H9 (cell line): ENCODE measurements at regions not wholly inside any gene's neighbourhood (a gene's known extent, or its start where the extent isn't known, plus 50 kb on each side); places are given as distances from the start of the nearest gene placed in this dataset.

Experiments used
- DNase-seq: peaks from one replicate; pipeline ENCODE4 v3.0.0-alpha.2; 2017
- H2AFZ ChIP-seq: one replicate; pipeline ENCODE4 v1.6.1; 2013; ENCODE audit warnings: mild to moderate bottlenecking, low read length, control low read depth, moderate library complexity
- H2AK5ac ChIP-seq: 2 replicates; pipeline ENCODE4 v1.6.1; 2013; ENCODE audit warnings: low read length, control low read depth, mixed read lengths; ENCODE audit not compliant: insufficient read length
- H2BK120ac ChIP-seq: one replicate; pipeline ENCODE4 v1.6.1; 2013; ENCODE audit warnings: low read depth, mild to moderate bottlenecking, low read length, control low read depth, inconsistent platforms; ENCODE audit not compliant: poor library complexity, severe bottlenecking
- H2BK12ac ChIP-seq: 2 replicates; pipeline ENCODE4 v1.6.1; 2013; ENCODE audit warnings: low read length, control low read depth, mixed read lengths, low read depth; ENCODE audit not compliant: insufficient read length
- H2BK15ac ChIP-seq: 2 replicates; pipeline ENCODE4 v1.6.1; 2013; ENCODE audit warnings: low read depth, low read length, control low read depth
- H2BK20ac ChIP-seq: one replicate; pipeline ENCODE4 v1.6.1; 2013; ENCODE audit warnings: low read depth, mild to moderate bottlenecking, low read length, control low read depth, inconsistent platforms; ENCODE audit not compliant: poor library complexity, severe bottlenecking
- H2BK5ac ChIP-seq: 2 replicates; pipeline ENCODE4 v1.6.1; 2013; ENCODE audit warnings: low read length, control low read depth, mixed read lengths; ENCODE audit not compliant: insufficient read length
- H3K14ac ChIP-seq: 2 replicates; pipeline ENCODE4 v1.6.1; 2013; ENCODE audit warnings: low read length, control low read depth; ENCODE audit not compliant: insufficient read depth
- H3K18ac ChIP-seq: 2 replicates; pipeline ENCODE4 v1.6.1; 2013; ENCODE audit warnings: low read depth, mild to moderate bottlenecking, mixed read lengths, low read length, control low read depth; ENCODE audit not compliant: insufficient read length
- H3K23ac ChIP-seq: 2 replicates; pipeline ENCODE4 v1.6.1; 2013; ENCODE audit warnings: low read length, control low read depth, mixed read lengths, low read depth; ENCODE audit not compliant: insufficient read length
- H3K23me2 ChIP-seq: 2 replicates; pipeline ENCODE4 v1.6.1; 2013; ENCODE audit warnings: low read depth, mild to moderate bottlenecking, mixed read lengths, low read length, control low read depth; ENCODE audit not compliant: insufficient read length, poor library complexity, severe bottlenecking
- H3K27ac ChIP-seq: 2 replicates; pipeline ENCODE4 v1.5.1; 2013; ENCODE audit warnings: low read length, control low read depth, mixed read lengths, low read depth; ENCODE audit not compliant: insufficient read length
- H3K27me3 ChIP-seq: 2 replicates; pipeline ENCODE4 v1.6.1; 2013; ENCODE audit warnings: low read length, control low read depth, inconsistent platforms; ENCODE audit not compliant: insufficient read depth
- H3K4ac ChIP-seq: 2 replicates; pipeline ENCODE4 v1.6.1; 2013; ENCODE audit warnings: low read depth, mild to moderate bottlenecking, control low read depth, inconsistent platforms, low read length, moderate library complexity
- H3K4me1 ChIP-seq: 2 replicates; pipeline ENCODE4 v1.6.1; 2013; ENCODE audit warnings: low read length, control low read depth, inconsistent platforms; ENCODE audit not compliant: insufficient read depth
- H3K4me2 ChIP-seq: 2 replicates; pipeline ENCODE4 v1.6.1; 2013; ENCODE audit warnings: low read length, control low read depth, mixed read lengths; ENCODE audit not compliant: insufficient read length, insufficient read depth
- H3K56ac ChIP-seq: 2 replicates; pipeline ENCODE4 v1.6.1; 2013; ENCODE audit warnings: low read depth, mild to moderate bottlenecking, mixed read lengths, low read length, control low read depth; ENCODE audit not compliant: insufficient read length
- H3K79me1 ChIP-seq: 2 replicates; pipeline ENCODE4 v1.6.1; 2013; ENCODE audit warnings: low read depth, mild to moderate bottlenecking, moderate library complexity, low read length, control low read depth, inconsistent platforms; ENCODE audit not compliant: insufficient read depth, poor library complexity, severe bottlenecking
- H3K79me2 ChIP-seq: 2 replicates; pipeline ENCODE4 v1.6.1; 2013; ENCODE audit warnings: low read length, control low read depth, inconsistent platforms; ENCODE audit not compliant: insufficient read depth
- H3K9ac ChIP-seq: 2 replicates; pipeline ENCODE4 v1.6.1; 2013; ENCODE audit warnings: low read length, control low read depth, mixed read lengths; ENCODE audit not compliant: insufficient read length; ENCODE audit errors: extremely low read depth
- H3K9me3 ChIP-seq: one replicate; pipeline ENCODE4 v1.6.1; 2013; ENCODE audit warnings: low read depth, low read length, inconsistent platforms; ENCODE audit not compliant: control insufficient read depth
- H3T11ph ChIP-seq: one replicate; pipeline ENCODE4 v1.6.1; 2013; ENCODE audit warnings: mild to moderate bottlenecking, low read length, control low read depth, inconsistent platforms
- H4K20me1 ChIP-seq: one replicate; pipeline ENCODE4 v1.6.1; 2013; ENCODE audit not compliant: control insufficient read depth, insufficient read length, insufficient read depth
- H4K5ac ChIP-seq: 2 replicates; pipeline ENCODE4 v1.6.1; 2013; ENCODE audit warnings: low read depth, mild to moderate bottlenecking, mixed read lengths, low read length, control low read depth; ENCODE audit not compliant: insufficient read length
- H4K8ac ChIP-seq: replicated peaks from 2 replicates; pipeline ENCODE4 v1.6.1; 2013; ENCODE audit warnings: low read length, control low read depth, mixed read lengths, low read depth; ENCODE audit not compliant: insufficient read length
- H4K91ac ChIP-seq: 2 replicates; pipeline ENCODE4 v1.6.1; 2013; ENCODE audit warnings: low read depth, mild to moderate bottlenecking, moderate library complexity, mixed read lengths, low read length, control low read depth; ENCODE audit not compliant: insufficient read length
- H3K27ac Mint-ChIP-seq, 3 experiments: 2 replicates in 2 of 3; 3 replicates in 1 of 3; pipeline ENCODE4 v1.8.0; 2020 to 2021; ENCODE audit warnings: mixed read lengths in 3 of 3, mild to moderate bottlenecking in 1 of 3, moderate library complexity in 1 of 3
- H3K27me3 Mint-ChIP-seq: 2 replicates; pipeline ENCODE4 v1.8.0; 2021; ENCODE audit warnings: low read depth, mild to moderate bottlenecking, moderate library complexity, mixed read lengths
- H3K36me3 Mint-ChIP-seq, 3 experiments: 2 replicates in 2 of 3; 3 replicates in 1 of 3; pipeline ENCODE4 v1.8.0; 2020 to 2021; ENCODE audit warnings: low read depth in 3 of 3, mixed read lengths in 3 of 3; ENCODE audit not compliant: insufficient read depth in 1 of 3
- H3K4me1 Mint-ChIP-seq, 2 experiments: 2 replicates each; pipeline ENCODE4 v1.8.0; 2020; ENCODE audit warnings: mixed read lengths in 2 of 2
- H3K4me3 Mint-ChIP-seq, 2 experiments: 2 replicates in 1 of 2; 3 replicates in 1 of 2; pipeline ENCODE4 v1.8.0; 2020 to 2021; ENCODE audit warnings: mild to moderate bottlenecking in 2 of 2, mixed read lengths in 2 of 2, moderate library complexity in 1 of 2
- H3K9me3 Mint-ChIP-seq, 2 experiments: 2 replicates in 1 of 2; 3 replicates in 1 of 2; pipeline ENCODE4 v1.8.0; 2020; ENCODE audit warnings: mild to moderate bottlenecking in 2 of 2, mixed read lengths in 2 of 2, moderate library complexity in 1 of 2
- TF ChIP-seq, protein P1 (sequence below): fragments of 200-600 bp; sonication (generic); conservative IDR thresholded peaks from 3 replicates; pipeline ENCODE4 v1.8.0; 2021; ENCODE audit warnings: antibody characterized with exemption, mild to moderate bottlenecking

DNA sequence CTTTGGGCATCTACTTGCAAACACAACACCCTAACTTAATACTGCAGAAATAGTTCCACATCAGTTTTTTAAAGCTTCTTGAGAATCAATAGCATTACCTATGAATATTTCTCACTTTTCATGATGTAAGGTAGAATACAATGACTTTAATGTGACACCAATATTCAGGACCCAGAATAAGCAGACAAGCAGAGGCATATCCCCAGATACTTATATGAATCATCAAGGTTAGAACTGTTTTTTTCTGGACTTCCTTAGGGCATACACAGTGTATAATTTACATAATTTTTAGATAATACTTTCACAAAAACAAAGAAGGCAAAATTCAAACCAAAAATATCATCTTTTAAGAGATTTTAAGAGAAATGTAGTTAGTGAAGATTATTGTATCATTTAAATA lies 885.8 kb downstream of the FSCB start:
- H3K23ac ChIP-seq = no peak overlapping the region
- H4K5ac ChIP-seq = no peak overlapping the region
- H4K20me1 ChIP-seq = no peaks in the 10 kb centered on the region
- H3K56ac ChIP-seq = no peak overlapping the region
- no peak overlapping the region for H2AK5ac ChIP-seq
- no peak overlapping the region for H2BK5ac ChIP-seq
- H2BK12ac ChIP-seq = no peak overlapping the region
- peaks cover 0 to 3% of the 10 kb centered on the region in 2 experiments; a peak in 1 of 4 replicates for H3K4me1 Mint-ChIP-seq
- H2BK120ac ChIP-seq = no peak overlapping the region
- no peak overlapping the region for H3K18ac ChIP-seq
- H4K8ac ChIP-seq = no peak overlapping the region
- no peak overlapping the region for H3K4ac ChIP-seq
- no peak overlapping the region for H3K9ac ChIP-seq
- no peak for DNase-seq
- no peaks in the 10 kb centered on the region for H3K27me3 ChIP-seq
- no peak overlapping the region for H2AFZ ChIP-seq
- no peaks in the 10 kb centered on the region for H3K9me3 ChIP-seq
- TF ChIP-seq, protein P1, sequence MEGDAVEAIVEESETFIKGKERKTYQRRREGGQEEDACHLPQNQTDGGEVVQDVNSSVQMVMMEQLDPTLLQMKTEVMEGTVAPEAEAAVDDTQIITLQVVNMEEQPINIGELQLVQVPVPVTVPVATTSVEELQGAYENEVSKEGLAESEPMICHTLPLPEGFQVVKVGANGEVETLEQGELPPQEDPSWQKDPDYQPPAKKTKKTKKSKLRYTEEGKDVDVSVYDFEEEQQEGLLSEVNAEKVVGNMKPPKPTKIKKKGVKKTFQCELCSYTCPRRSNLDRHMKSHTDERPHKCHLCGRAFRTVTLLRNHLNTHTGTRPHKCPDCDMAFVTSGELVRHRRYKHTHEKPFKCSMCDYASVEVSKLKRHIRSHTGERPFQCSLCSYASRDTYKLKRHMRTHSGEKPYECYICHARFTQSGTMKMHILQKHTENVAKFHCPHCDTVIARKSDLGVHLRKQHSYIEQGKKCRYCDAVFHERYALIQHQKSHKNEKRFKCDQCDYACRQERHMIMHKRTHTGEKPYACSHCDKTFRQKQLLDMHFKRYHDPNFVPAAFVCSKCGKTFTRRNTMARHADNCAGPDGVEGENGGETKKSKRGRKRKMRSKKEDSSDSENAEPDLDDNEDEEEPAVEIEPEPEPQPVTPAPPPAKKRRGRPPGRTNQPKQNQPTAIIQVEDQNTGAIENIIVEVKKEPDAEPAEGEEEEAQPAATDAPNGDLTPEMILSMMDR = no peak
- H2BK15ac ChIP-seq = no peak overlapping the region
- no peaks in the 10 kb centered on the region; the same call in 1 of the 2 replicates for H3K27me3 Mint-ChIP-seq
- no peaks in the 10 kb centered on the region for H3K79me2 ChIP-seq
- no peaks in the 10 kb centered on the region for H3K23me2 ChIP-seq
- no peak overlapping the region for H3K27ac ChIP-seq
- no peak overlapping the region for H3K14ac ChIP-seq
- no peak overlapping the region for H3K4me2 ChIP-seq
- no peak overlapping the region for H3K27ac Mint-ChIP-seq
- H4K91ac ChIP-seq = no peak overlapping the region
- H3K9me3 Mint-ChIP-seq = peaks cover 9 to 10% of the 10 kb centered on the region in 2 experiments; a peak in 3 of 5 replicates
- H2BK20ac ChIP-seq = no peak overlapping the region
- no peaks in the 10 kb centered on the region for H3K4me1 ChIP-seq
- no peaks in the 10 kb centered on the region for H3K79me1 ChIP-seq
- no peak overlapping the region for H3K4me3 Mint-ChIP-seq
- H3T11ph ChIP-seq = no peak overlapping the region
- H3K36me3 Mint-ChIP-seq = peaks cover 0 to 10% (median 4%) of the 10 kb centered on the region in 3 experiments; a peak in 4 of 7 replicates
